Choroid plexus epithelial cell (primary cell): ENCODE measurements at regions not wholly inside any gene's neighbourhood (a gene's known extent, or its start where the extent isn't known, plus 50 kb on each side); places are given as distances from the start of the nearest gene placed in this dataset.
A peak's percentile ranks its signal among the peaks of the same experiment; 100 is the strongest.

ENCODE experiments used
- DNase-seq: peaks from one replicate; pipeline ENCODE4 v3.0.0-alpha.2; 2010; ENCODE audit warnings: low read depth
- H3K4me3 ChIP-seq: 2 replicates; pipeline ENCODE4 v1.5.1; 2011; ENCODE audit warnings: low read depth, mild to moderate bottlenecking, control low read depth, low read length, moderate library complexity
- CTCF ChIP-seq: conservative IDR thresholded peaks from 2 replicates; pipeline ENCODE4 v1.5.1; 2011; ENCODE audit warnings: low read depth, mild to moderate bottlenecking, control low read depth, inconsistent platforms, low read length, moderate library complexity

GRCh38 chr4:43709443-43709842, 739.2 kb downstream of the KCTD8 start:
- TF ChIP-seq CTCF, result no peak
- DNase-seq, result no peak
- H3K4me3 ChIP-seq, result no peak overlapping the region

GRCh38 chr4:43716721-43717395, 731.8 kb downstream of the KCTD8 start:
- no peak for TF ChIP-seq CTCF
- DNase-seq, result no peak
- no peak overlapping the region for H3K4me3 ChIP-seq

- no peak for DNase-seq
- no peak overlapping the region for H3K4me3 ChIP-seq
- no peak for TF ChIP-seq CTCF
These were observed 730.2 kb downstream of the KCTD8 start for GRCh38 chr4:43718369-43718768.

GRCh38 chr4:43732829-43733426, 715.7 kb downstream of the KCTD8 start:
- DNase-seq, result no peak
- TF ChIP-seq CTCF, result no peak
- no peak overlapping the region for H3K4me3 ChIP-seq

- H3K4me3 ChIP-seq, result no peak overlapping the region
- no peak for DNase-seq
- TF ChIP-seq CTCF, result no peak
These were observed 706.5 kb downstream of the KCTD8 start for GRCh38 chr4:43742083-43742482.

GRCh38 chr4:43754566-43754965, 694.0 kb downstream of the KCTD8 start:
- no peak for DNase-seq
- H3K4me3 ChIP-seq, result no peak overlapping the region
- TF ChIP-seq CTCF, result no peak

GRCh38 chr4:43757147-43757546, 691.5 kb downstream of the KCTD8 start:
- no peak overlapping the region for H3K4me3 ChIP-seq
- DNase-seq, result peak; percentile 2
- no peak for TF ChIP-seq CTCF
